COR-L47 (cell line): ENCODE measurements at regions not wholly inside any gene's neighbourhood (a gene's known extent, or its start where the extent isn't known, plus 50 kb on each side); places are given as distances from the start of the nearest gene placed in this dataset.
"Not testable (repeated sequence)": the region's sequence is repeated elsewhere in the genome, so short reads cannot be mapped to it uniquely, and the experiment has no call there.

Source experiments
- DNase-seq: peaks from one replicate; lab custom pipeline; 2025; lab: John Stamatoyannopoulos, UW

GRCh38 chr2:144621266-144621665 lies 101.3 kb upstream of the ZEB2 start:
- DNase-seq = no peak

GRCh38 chr2:144619760-144620159 lies 99.8 kb upstream of the ZEB2 start:
- DNase-seq = no peak

DNA sequence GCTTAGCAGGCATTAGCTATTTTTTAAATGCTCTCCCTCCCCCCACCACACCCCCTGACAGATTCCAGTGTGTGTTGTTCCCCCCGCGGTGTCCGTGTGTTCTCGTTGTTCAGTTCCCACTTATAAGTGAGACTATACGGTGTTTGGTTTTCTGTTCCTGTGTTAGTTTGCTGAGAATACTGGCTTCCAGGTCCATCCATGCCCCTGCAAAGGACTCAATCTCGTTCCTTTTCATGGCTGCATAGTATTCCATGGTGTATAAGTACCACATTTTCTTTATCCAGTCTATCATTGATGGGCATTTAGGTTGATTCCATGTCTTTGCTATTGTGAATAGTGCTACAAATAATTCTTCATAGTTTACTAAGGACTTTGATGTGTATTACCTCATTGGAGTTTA lies 97.3 kb upstream of the ZEB2 start:
- DNase-seq = not testable (repeated sequence)

DNA sequence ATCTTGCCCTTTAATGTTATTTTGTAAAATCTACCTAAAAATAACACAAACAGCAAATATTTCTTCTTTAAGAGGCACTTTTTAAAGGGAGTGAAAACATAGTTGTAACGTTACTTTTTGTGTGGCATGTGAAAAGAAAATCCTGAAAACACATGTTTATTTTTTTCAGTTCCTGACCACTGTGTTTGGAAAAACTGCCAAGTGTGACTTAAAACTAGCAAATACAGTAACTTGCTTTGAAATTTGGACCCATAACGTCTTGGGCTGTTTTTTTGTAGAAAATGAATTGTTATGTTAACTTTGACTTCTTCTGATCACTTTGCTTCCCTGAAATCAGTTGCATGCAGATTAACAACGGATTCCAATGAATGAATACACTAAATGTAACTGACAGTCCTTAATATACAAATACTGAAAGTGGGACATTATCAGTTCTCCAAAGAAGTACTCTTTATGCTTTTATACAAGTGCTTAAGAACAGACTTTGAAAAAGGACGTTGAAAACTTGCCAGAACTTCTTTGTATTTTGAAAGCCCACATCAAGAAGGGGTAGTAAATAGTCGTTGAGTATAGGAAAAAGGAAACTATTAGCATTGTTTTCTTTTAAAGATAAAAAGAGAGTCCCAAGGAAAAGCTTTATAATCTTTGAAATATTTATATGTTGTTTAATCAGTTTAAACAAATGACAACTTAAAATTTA lies 96.1 kb upstream of the ZEB2 start:
- no peak for DNase-seq

- DNase-seq = no peak
These were observed 88.1 kb upstream of the ZEB2 start for GRCh38 chr2:144607891-144608521.

GRCh38 chr2:144607099-144607498 lies 87.2 kb upstream of the ZEB2 start:
- DNase-seq = no peak

GRCh38 chr2:144606466-144607095 lies 86.7 kb upstream of the ZEB2 start:
- DNase-seq = no peak

DNA sequence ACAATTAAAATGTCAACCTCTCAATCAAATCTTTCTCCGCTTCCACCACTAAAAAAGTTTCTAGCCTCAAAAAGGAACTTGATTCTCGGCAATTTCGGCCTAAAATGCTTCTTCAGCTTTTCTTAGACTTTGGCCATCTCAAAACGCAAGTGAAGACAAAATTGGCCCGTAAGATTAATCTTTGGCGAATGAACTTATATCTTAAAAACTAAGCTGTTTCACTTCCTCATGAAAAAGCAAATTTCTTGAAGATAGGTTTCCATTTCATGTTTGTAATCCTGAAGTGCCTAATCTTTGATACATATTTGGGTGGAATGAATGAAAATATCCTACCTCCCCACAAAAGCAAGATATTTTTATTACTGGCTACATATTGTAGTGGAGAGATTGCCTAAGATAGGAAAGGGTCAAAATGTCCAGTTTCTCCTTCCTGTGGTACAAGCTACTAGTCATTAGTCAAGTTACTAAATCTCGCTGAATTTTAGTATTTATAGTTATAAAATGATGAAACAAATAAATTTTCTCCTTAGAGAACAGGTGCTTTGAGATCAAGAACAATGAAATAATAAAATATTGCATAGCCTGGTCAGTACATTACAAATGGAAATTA lies 85.4 kb upstream of the ZEB2 start:
- DNase-seq = no peak

- no peak for DNase-seq
These were observed 83.4 kb upstream of the ZEB2 start for GRCh38 chr2:144603334-144603733.

DNA sequence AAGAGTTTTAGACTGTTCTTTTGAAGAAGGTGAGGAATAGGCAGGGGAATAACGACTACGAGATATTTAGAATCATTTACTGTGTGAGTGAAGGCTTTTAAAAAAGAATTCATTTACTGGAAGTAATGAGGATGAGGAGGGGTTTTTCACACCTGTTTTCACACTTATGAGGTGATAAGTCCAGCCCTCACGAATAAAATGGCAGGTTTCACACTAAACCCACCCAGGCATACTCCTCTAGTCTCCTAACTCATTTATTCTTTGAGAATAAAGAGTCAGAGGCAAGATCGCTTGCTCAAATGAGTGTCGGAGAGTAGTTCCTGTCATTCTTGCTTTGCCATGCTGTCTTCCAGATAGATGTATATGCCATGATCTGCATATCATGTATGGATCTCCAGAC lies 79.0 kb upstream of the ZEB2 start:
- no peak for DNase-seq

- no peak for DNase-seq
These were observed 78.1 kb upstream of the ZEB2 start for GRCh38 chr2:144597894-144598593.

GRCh38 chr2:144597388-144597787 lies 77.5 kb upstream of the ZEB2 start:
- no peak for DNase-seq

DNA sequence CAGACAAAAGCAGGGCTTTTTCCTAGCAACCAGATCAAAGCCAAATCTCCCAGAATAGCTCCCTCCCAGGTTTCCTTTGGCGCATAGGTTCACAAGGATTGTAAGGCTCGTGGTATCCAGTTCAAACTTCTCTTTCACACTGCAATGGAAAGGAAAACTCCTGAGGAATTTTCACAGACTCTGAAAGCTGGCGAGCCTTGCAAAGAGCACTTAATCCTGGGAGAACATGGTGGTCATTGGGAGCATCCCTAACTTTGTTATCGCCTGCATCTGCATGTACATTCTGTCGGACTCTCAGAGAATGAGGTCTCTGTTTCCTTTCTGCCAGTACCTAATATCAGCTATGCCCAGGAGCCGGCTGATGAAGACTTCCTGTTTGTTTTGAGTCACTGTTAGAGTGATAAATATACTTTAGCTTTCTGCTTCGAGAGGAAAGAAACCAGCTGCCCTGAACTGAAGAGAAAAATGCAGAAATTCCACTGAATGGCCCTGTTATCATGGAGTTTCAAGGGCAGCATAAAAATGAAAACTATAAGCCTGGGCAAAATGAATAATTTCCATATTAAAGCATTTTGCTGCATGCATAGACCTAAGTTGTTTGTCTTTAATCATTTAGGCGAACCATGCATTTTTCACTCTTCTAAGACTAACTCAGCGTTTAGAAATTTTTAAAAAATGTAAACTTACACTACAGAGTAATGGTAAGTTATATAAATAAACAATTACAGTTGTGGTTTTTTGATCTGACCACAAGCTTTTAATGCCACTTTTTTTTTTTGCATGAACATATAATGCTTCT lies 76.4 kb upstream of the ZEB2 start:
- DNase-seq = no peak

DNA sequence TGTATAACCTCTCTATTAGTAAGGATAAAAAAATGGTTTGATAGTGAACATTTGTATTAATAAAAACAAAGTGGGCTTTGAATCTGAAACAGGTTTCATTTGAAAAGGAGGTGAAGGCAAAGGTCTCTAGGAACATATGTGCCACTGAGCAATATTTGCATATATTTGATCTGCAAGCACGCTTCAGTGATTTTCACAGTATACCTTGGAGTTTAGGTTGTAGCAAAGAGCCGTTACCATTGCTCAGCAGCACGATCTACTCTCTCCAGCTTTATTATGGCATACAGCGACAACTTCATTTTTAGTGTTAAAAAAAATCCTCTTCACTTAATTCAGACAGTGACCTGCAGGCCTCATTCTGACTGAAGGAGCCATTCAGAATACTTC lies 75.8 kb upstream of the ZEB2 start:
- DNase-seq = no peak

DNA sequence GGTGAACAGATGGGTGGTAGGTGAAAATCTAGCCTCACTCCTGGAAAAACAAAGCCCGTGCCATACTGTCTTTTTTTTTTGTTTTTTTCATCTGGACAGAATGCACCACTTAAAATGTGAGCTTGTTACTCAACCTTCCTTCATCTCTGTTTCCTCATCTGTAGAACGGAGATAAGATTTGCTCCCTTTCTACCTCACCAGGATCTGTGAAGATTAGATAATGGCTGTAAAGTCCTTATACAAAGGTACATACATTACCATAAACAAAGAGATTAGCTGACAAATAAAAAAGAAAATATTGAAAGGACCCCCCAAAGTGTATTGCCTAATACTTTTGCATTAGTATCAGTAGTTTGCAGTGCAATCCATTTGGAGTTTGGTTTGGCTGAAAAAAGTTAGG lies 75.4 kb upstream of the ZEB2 start:
- DNase-seq = no peak

DNA sequence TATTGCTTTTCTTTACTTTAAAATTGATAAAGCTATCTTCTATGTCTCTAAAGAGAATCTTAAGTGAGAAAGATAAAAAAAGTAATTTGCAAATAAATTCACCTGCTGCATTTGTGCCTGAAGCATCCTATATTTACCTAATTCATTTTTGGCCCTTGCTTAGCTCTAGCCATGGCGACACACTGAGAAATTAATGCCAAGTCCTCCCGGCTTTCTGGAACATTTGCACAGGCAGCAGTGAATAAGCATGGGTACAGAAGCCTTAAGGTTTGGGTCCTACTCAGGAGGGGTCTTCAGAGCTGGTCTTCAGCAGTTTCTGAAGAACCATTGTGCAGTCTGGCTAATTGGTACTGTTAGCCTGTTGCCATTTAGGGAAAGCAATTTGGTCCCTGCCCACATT lies 73.9 kb upstream of the ZEB2 start:
- no peak for DNase-seq

DNA sequence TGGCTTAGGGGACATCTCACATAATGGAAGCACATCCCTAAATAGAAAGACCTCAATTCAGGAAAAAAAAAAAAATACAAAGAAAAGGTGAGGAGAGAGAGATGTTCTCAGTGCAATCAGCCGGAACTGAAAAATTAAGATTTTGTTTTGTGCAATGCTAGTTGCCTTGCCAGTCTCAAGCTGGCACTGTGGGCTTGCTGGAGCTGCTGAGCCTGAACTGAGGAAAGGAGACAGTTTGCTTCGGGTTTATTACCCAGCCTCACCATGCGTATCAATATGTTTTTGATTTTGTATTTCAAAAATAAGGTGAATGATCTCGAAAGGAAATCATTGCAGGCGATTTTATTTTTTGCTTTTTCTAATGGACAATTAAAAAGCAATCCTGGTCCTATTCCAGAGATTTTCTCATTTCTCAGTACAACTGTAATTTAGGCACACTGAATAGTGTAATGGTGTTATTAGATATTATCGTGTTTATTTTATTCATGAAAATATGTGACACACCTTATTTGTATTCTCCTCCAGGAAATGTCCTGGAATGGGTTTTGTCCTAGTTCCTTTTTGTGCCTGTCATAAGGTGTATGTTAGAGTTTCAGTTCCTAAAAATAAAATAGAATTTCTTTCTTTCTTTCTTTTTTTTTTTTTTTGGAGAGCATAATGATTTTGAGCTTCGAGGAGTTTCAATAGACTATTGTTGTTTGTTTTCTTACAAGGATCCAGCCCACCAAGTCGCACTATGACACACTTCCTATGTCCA lies 72.8 kb upstream of the ZEB2 start:
- no peak for DNase-seq

DNA sequence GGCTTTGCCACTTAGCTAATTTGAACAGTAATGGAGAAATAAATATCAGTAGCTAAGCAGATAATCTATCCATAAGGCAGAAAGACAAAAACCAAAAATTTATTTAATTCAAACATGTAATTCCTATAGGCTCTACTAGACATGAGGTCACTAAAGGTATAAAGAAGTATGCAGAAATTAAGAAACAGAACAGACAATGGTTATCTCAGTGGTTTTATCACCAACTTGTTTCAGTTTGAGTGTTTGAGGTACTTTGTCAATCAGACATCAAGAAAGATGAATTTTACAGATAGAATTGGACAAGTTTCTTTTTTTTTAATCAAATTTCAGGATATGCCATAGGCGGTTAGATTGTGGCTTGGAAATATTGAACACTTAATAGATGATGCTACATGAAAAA lies 67.4 kb upstream of the ZEB2 start:
- no peak for DNase-seq

GRCh38 chr2:144586476-144586875 lies 66.6 kb upstream of the ZEB2 start:
- DNase-seq = no peak

GRCh38 chr2:144583741-144584453 lies 64.0 kb upstream of the ZEB2 start:
- no peak for DNase-seq
